AG09309 (cell line): ENCODE measurements at regions not wholly inside any gene's neighbourhood (a gene's known extent, or its start where the extent isn't known, plus 50 kb on each side); places are given as distances from the start of the nearest gene placed in this dataset.

Experiments used
- DNase-seq: peaks from one replicate; pipeline ENCODE4 v3.0.0-alpha.2; 2010; ENCODE audit warnings: low read depth
- H3K4me3 ChIP-seq: 2 replicates; pipeline ENCODE4 v1.5.1; 2011; ENCODE audit warnings: mild to moderate bottlenecking, low read depth, low read length, moderate library complexity; ENCODE audit not compliant: control insufficient read depth
- CTCF ChIP-seq: IDR thresholded peaks from 2 replicates; pipeline ENCODE4 v1.5.1; 2011; ENCODE audit warnings: mild to moderate bottlenecking, low read depth, low read length, inconsistent platforms; ENCODE audit not compliant: insufficient read depth, control insufficient read depth; ENCODE audit errors: missing control alignments

- no peak for TF ChIP-seq CTCF
- no peak overlapping the region for H3K4me3 ChIP-seq
- DNase-seq: no peak
Measured at GRCh38 chr1:76715474-76715873, 151.8 kb upstream of the ST6GALNAC5 start.

GRCh38 chr1:76723949-76724348 lies 143.3 kb upstream of the ST6GALNAC5 start:
- H3K4me3 ChIP-seq: no peak overlapping the region
- TF ChIP-seq CTCF: no peak
- DNase-seq: no peak

GRCh38 chr1:76724816-76725215 lies 142.5 kb upstream of the ST6GALNAC5 start:
- DNase-seq: no peak
- no peak overlapping the region for H3K4me3 ChIP-seq
- TF ChIP-seq CTCF: no peak

- no peak overlapping the region for H3K4me3 ChIP-seq
- TF ChIP-seq CTCF: no peak
- DNase-seq: no peak
Measured at GRCh38 chr1:76725864-76726619, 141.2 kb upstream of the ST6GALNAC5 start.

- DNase-seq: no peak
- no peak overlapping the region for H3K4me3 ChIP-seq
- no peak for TF ChIP-seq CTCF
Measured at GRCh38 chr1:76727520-76727919, 139.8 kb upstream of the ST6GALNAC5 start.

GRCh38 chr1:76729142-76729541 lies 138.1 kb upstream of the ST6GALNAC5 start:
- no peak for TF ChIP-seq CTCF
- H3K4me3 ChIP-seq: no peak overlapping the region
- no peak for DNase-seq
